BLaER1 (cell line): ENCODE measurements at regions not wholly inside any gene's neighbourhood (a gene's known extent, or its start where the extent isn't known, plus 50 kb on each side); places are given as distances from the start of the nearest gene placed in this dataset.
"Not testable (repeated sequence)": the region's sequence is repeated elsewhere in the genome, so short reads cannot be mapped to it uniquely, and the experiment has no call there.

Experiments
- H3K27ac ChIP-seq: shearing (Covaris generic); formaldehyde crosslinking; 2 replicates; pipeline ENCODE4 v1.8.1; 2022
- H3K27me3 ChIP-seq: shearing (Covaris generic); formaldehyde crosslinking; 2 replicates; pipeline ENCODE4 v1.8.1; 2022
- H3K36me3 ChIP-seq: shearing (Covaris generic); formaldehyde crosslinking; 2 replicates; pipeline ENCODE4 v1.8.1; 2022
- H3K4me1 ChIP-seq: shearing (Covaris generic); formaldehyde crosslinking; 2 replicates; pipeline ENCODE4 v1.8.1; 2022
- H3K4me2 ChIP-seq: shearing (Covaris generic); formaldehyde crosslinking; 2 replicates; pipeline ENCODE4 v1.8.1; 2022
- H3K4me3 ChIP-seq: shearing (Covaris generic); formaldehyde crosslinking; 2 replicates; pipeline ENCODE4 v1.8.1; 2022
- H3K9ac ChIP-seq: shearing (Covaris generic); formaldehyde crosslinking; 2 replicates; pipeline ENCODE4 v1.8.1; 2022
- H3K9me3 ChIP-seq: shearing (Covaris generic); formaldehyde crosslinking; 2 replicates; pipeline ENCODE4 v1.8.1; 2022
- H4K20me1 ChIP-seq: shearing (Covaris generic); formaldehyde crosslinking; 2 replicates; pipeline ENCODE4 v1.8.1; 2022
- Cebpa-rat ChIP-seq: shearing (Covaris generic); IDR thresholded peaks from 2 replicates; pipeline ENCODE4 v1.8.1; 2022

DNA sequence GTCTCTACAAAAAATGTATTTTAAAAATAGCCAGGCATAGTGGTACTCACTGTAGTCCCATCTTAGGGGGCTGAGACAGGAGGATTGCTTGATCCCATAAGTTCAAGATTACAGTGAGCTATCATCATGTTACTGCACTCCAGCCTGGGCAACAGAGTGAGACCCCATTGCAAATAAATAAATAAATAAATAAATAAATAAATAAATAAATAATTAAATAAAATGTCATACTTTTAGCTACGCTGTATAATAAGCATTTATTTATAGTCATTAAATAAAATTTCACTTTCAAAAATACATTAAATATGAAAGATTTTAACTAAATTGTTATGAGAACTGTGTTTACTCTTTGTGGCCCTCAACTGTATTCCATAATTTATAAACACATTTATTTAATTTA is 1124.2 kb downstream of the PCDH7 start:
- TF ChIP-seq Cebpa-rat = no peak
- Histone ChIP-seq H3K27me3 (no peaks in the 10 kb centered on the region), H4K20me1 (no peaks in the 10 kb centered on the region), H3K4me3 (no peak overlapping the region), H3K4me1 (no peaks in the 10 kb centered on the region), H3K27ac (no peak overlapping the region), H3K36me3 (no peaks in the 10 kb centered on the region), H3K9me3 (no peaks in the 10 kb centered on the region), H3K9ac (no peak overlapping the region), H3K4me2 (no peak overlapping the region)

DNA sequence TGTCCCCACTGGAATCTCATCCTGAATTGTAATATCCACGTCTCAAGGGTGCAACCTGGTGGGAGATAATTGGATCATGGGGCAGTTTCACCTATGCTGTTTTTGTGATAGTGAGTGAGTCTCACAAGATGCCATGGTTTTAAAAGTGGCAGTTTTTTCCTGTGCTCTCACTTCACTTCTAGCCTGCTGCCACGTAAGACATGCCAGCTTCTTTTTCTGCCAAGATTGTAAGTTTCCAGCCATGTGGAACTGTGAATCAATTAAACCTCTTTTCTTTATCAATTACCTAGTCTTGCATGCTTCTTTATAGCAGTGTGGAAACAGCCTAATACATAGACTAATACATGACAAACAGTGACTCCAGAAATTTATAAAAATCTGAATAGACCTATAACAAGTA is 1131.8 kb downstream of the PCDH7 start:
- Histone ChIP-seq H3K27ac (no peak overlapping the region), H3K9me3 (peaks cover 7% of the 10 kb centered on the region; the same call in 1 of the 2 replicates), H3K4me1 (no peaks in the 10 kb centered on the region), H3K9ac (no peak overlapping the region), H3K4me2 (no peak overlapping the region), H4K20me1 (no peaks in the 10 kb centered on the region), H3K27me3 (no peaks in the 10 kb centered on the region), H3K4me3 (no peak overlapping the region), H3K36me3 (no peaks in the 10 kb centered on the region)
- TF ChIP-seq Cebpa-rat = no peak

DNA sequence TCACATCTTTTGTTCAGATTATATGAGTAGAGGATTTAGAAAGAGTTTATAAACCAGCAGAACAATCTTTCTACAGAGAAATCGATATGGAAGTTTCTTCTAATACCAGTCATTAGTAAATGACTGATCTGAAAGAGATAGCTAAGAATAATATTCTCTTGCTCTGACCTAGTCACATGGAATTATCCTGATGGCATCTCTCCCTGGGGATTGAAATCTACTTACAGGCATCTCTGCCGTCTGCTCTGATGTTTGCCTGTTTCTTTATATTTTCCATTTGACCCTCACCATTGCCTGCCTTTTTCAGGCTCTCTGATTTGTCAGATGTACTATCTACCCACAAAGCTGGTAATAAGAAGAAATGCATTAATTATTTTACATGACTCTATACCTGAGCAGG is 1157.3 kb downstream of the PCDH7 start:
- Histone ChIP-seq H3K4me2 (no peak overlapping the region), H4K20me1 (no peaks in the 10 kb centered on the region), H3K27me3 (no peaks in the 10 kb centered on the region), H3K4me1 (no peaks in the 10 kb centered on the region), H3K4me3 (no peak overlapping the region), H3K27ac (no peak overlapping the region), H3K9ac (no peak overlapping the region), H3K9me3 (no peaks in the 10 kb centered on the region), H3K36me3 (no peaks in the 10 kb centered on the region)
- no peak for TF ChIP-seq Cebpa-rat

DNA sequence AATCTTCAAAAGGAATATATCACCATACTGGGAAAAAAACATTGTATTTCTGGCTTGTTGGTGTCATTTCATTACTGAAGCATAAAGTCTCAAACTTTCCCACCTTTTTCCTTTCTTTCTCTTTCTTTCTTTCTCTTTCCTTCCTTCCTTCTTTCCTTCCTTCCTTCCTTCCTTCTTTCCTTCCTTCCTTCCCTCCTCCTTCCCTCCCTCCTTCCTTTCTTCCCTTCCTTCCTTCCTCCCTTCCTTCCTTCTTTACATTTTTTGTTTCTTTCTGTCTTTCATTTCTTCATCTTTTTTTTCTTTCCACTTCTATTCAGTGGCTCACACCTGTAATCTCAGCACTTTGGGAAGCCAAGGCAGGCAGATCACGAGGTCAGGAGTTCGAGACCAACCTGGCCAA is 1160.7 kb downstream of the PCDH7 start:
- not testable (repeated sequence) for H3K4me1 ChIP-seq, H3K9ac ChIP-seq, H3K27ac ChIP-seq, H3K9me3 ChIP-seq, H3K36me3 ChIP-seq, H3K27me3 ChIP-seq, H3K4me2 ChIP-seq, H3K4me3 ChIP-seq, H4K20me1 ChIP-seq

DNA sequence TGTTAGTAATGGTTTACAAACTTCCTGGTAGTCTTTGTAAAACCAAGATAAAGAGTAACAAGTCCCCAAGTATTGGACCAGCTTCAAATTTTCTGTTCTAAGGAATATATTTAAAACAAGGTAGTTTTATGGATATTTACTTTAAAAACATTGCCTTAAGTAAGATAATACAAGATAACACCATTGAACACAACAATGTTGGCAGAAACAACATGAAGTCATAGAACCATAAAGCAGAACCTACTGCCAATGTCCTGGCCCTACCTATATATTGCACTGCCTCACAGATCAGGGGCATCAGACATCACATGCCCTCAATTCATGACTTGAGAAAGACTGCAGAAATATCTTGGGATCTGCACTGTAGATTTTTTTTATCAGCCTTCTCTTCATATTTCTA is 1176.2 kb downstream of the PCDH7 start:
- no peak for TF ChIP-seq Cebpa-rat
- H3K9me3 ChIP-seq = no peaks in the 10 kb centered on the region
- no peak overlapping the region for H3K9ac ChIP-seq
- no peaks in the 10 kb centered on the region for H3K4me1 ChIP-seq
- no peaks in the 10 kb centered on the region for H3K27me3 ChIP-seq
- H3K36me3 ChIP-seq = no peaks in the 10 kb centered on the region
- no peak overlapping the region for H3K4me2 ChIP-seq
- no peak overlapping the region for H3K27ac ChIP-seq
- H4K20me1 ChIP-seq = no peaks in the 10 kb centered on the region
- no peak overlapping the region for H3K4me3 ChIP-seq

DNA sequence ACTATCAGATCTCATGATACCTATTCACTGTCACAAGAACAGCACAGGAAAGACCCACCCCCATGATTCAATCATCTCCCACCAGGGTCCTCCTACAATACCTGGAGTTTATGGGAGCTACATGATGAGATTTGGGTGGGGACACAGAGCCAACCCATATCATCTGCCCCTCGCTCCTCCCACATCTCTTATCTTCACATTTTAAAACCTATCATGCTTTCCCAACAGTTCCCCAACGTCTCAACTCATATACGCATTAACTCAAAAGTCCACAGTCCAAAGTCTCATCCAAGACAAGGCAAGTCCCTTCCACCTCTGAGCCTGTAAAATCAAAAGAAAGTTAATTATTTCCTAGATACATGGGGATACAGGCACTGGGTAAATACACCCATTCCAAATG is 1185.2 kb downstream of the PCDH7 start:
- Histone ChIP-seq H3K27ac (no peak overlapping the region), H3K4me1 (no peaks in the 10 kb centered on the region)

DNA sequence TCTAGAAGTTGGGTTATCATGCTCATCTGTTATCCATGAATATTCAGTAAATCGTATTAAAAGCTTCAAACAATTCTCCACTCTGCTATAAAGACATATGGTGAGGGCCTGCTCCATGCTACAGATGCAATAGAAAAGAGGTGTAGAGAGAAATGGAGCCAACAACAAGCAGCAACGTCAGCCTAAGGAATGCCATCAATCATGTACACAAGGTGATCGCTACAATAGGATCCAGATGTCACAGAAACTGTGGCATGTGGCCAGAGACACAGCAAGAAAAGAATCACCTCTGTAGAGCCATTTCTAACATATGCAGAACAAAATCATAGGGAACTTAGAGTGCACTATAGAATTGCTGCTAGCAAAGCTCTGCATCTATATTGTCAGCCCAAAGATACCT is 1188.1 kb downstream of the PCDH7 start:
- Histone ChIP-seq H3K27me3 (no peaks in the 10 kb centered on the region), H3K9ac (no peak overlapping the region), H4K20me1 (no peaks in the 10 kb centered on the region), H3K36me3 (no peaks in the 10 kb centered on the region), H3K9me3 (peaks cover 13% of the 10 kb centered on the region), H3K4me3 (no peak overlapping the region), H3K4me1 (no peaks in the 10 kb centered on the region), H3K27ac (no peak overlapping the region), H3K4me2 (no peak overlapping the region)
- TF ChIP-seq Cebpa-rat = no peak

More for the DNA sequence above, 1185.2 kb downstream of the PCDH7 start:
- no peak overlapping the region for H3K4me2 ChIP-seq
- no peak for TF ChIP-seq Cebpa-rat
- no peaks in the 10 kb centered on the region for H3K27me3 ChIP-seq
- H3K9ac ChIP-seq = no peak overlapping the region
- no peaks in the 10 kb centered on the region for H4K20me1 ChIP-seq
- peaks cover 13% of the 10 kb centered on the region for H3K9me3 ChIP-seq
- no peaks in the 10 kb centered on the region for H3K36me3 ChIP-seq
- no peak overlapping the region for H3K4me3 ChIP-seq

DNA sequence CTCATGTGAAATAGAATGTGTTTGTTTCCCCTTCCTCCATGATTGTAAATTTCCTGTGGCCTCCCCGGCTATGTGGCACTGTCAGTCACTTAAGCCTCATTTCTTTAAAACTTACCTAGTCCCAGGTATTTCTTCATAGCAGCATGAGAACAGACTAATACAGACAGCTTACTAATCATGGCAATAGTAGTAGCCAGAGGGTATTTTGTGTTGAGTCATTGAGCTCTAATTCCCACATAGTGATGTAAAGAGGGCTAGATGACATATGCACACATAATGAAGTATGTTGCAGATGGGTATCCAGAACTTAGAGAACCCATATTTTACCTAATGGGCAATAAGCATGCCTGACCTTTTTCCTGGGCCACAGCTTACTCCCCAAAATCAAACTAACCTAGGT is 1197.2 kb downstream of the PCDH7 start:
- TF ChIP-seq Cebpa-rat = no peak
- Histone ChIP-seq H4K20me1 (no peaks in the 10 kb centered on the region), H3K9me3 (peaks cover 22% of the 10 kb centered on the region), H3K4me1 (no peaks in the 10 kb centered on the region), H3K27me3 (no peaks in the 10 kb centered on the region), H3K36me3 (no peaks in the 10 kb centered on the region), H3K4me2 (peak overlapping the region; percentile 1; the same call in 1 of the 2 replicates), H3K4me3 (no peak overlapping the region), H3K9ac (no peak overlapping the region), H3K27ac (no peak overlapping the region)

DNA sequence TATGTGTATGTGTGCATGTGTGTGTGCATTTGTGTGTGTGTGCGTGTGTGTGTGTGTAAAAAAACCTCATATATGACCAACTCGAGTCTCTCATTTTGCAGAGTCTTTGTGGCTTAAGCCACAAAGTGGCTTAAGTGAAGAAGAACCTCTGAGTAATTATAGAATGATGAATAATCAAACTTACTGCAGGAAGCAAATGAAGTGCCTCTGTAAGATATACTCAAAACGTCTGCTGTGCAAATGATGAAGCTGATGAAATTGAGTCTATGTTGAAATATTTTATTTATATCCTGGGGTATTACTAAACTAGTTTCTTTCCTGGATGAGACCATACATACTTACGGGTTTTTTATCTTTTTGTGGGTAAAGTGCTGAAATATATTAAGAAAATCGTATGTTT is 1198.7 kb downstream of the PCDH7 start:
- Histone ChIP-seq H3K4me1 (no peaks in the 10 kb centered on the region), H3K4me2 (no peak overlapping the region), H3K27me3 (no peaks in the 10 kb centered on the region), H3K9ac (no peak overlapping the region), H3K4me3 (no peak overlapping the region), H4K20me1 (no peaks in the 10 kb centered on the region), H3K9me3 (peaks cover 22% of the 10 kb centered on the region), H3K36me3 (no peaks in the 10 kb centered on the region), H3K27ac (no peak overlapping the region)
- TF ChIP-seq Cebpa-rat = no peak

DNA sequence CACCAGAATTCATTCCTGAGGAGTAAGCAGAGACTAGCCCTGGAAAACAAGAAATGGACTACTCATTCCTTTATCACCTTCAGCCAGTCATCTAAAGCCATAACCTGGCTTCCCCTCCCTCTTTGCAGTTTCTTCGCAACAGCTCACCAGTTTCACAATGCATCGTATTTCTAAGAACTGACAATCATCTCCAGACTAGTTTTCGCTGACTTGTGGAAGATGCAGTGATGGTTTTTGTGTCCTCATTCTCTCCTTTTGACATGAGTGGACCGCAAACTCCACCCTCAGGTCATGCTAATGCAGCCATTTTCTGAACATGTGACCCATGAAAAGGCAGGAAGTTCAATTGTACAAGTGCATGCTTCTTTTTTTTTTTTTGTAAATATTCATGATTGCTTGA is 1203.5 kb downstream of the PCDH7 start:
- H3K4me2 ChIP-seq = no peak overlapping the region
- no peak overlapping the region for H3K27ac ChIP-seq
- no peaks in the 10 kb centered on the region for H3K27me3 ChIP-seq
- TF ChIP-seq Cebpa-rat = no peak
- no peaks in the 10 kb centered on the region for H3K9me3 ChIP-seq
- H3K36me3 ChIP-seq = no peaks in the 10 kb centered on the region
- no peaks in the 10 kb centered on the region for H4K20me1 ChIP-seq
- 0 out of 2 replicates have a peak, but pooled peaks cover 4% of the 10 kb centered on the region for H3K4me1 ChIP-seq
- no peak overlapping the region for H3K4me3 ChIP-seq
- no peak overlapping the region for H3K9ac ChIP-seq

DNA sequence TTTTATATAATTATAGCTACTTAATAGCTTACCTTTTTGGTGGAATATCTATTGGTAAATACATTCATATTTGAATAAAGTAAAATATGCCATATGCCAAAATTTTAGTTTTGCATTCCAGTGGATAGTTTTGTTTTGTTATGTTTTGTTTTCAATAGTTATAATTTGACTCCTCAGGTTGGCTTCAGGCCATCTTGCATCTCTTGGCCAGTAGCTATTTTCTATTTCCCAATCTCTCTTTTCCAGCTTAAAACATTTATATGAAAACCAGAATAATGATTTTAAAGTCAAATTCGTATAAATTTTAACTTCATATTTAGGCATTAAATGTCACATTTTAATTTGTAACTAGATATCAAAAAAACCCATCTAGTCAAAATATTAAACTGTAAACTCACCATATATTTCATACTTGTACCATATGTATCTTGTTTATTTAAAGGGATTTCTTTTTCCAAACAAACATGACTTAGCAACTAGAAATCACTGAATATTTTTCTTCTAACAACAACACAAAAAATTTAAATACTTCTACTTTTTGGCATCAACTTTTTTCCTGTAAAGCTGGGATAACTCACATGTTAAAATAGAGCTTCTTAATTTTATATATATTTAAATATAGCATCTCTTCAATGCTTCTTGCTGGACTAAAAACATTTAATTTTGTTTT is 1209.6 kb downstream of the PCDH7 start:
- Histone ChIP-seq H3K9me3 (no peaks in the 10 kb centered on the region), H3K27me3 (no peaks in the 10 kb centered on the region), H3K36me3 (no peaks in the 10 kb centered on the region), H3K4me3 (no peak overlapping the region), H4K20me1 (no peaks in the 10 kb centered on the region), H3K27ac (no peak overlapping the region), H3K4me1 (0 out of 2 replicates have a peak, but pooled peaks cover 4% of the 10 kb centered on the region), H3K4me2 (no peak overlapping the region), H3K9ac (no peak overlapping the region)
- no peak for TF ChIP-seq Cebpa-rat
